ENCODE measurements at regions not wholly inside any gene's neighbourhood (a gene's known extent, or its start where the extent isn't known, plus 50 kb on each side); places are given as distances from the start of the nearest gene placed in this dataset.

GRCh38 chr10:2908851-2909630 lies 158.3 kb upstream of the PFKP start:
- no peaks in the 10 kb centered on the region for H3K4me1 ChIP-seq (ENCODE audit: low read depth)
- H3K4me3 ChIP-seq = no peak overlapping the region
- H3K27me3 ChIP-seq = no peaks in the 10 kb centered on the region
- no peak for TF ChIP-seq CTCF (IDR thresholded peaks at IDR 0.05; ENCODE audit: low read depth, low read length)
- H3K27ac ChIP-seq = no peak overlapping the region
- H3K36me3 ChIP-seq = no peaks in the 10 kb centered on the region
- DNase-seq (ENCODE audit: low read depth in 1 of 2, low spot score in 1 of 2) = no peak
- H3K9me3 ChIP-seq (ENCODE audit: low read depth) = no peaks in the 10 kb centered on the region

GRCh38 chr10:2906974-2907373 lies 160.4 kb upstream of the PFKP start:
- H3K4me3 ChIP-seq = no peak overlapping the region

DNA sequence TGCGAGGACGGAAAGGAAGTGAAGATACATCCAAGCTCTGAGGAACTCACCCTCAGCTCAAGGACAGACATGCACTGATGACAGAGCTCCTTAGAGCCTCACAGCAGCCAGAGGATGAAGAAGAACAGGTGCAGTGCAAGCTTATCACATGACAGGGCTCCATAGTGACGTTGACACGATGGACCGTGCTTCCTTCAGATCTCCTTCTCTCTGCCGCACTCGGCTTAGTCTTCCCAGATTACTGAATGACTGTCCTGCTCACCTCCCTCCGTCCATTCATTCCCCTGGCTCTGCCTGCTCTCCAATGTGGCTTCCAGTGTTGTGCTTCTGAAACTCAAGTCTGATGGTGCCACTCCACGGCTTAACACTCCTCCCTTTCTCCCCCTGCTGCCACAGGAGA lies 161.5 kb upstream of the PFKP start:
- H3K9me3 ChIP-seq (ENCODE audit: low read depth) = no peaks in the 10 kb centered on the region
- no peak overlapping the region for H3K4me3 ChIP-seq
- DNase-seq (ENCODE audit: low read depth in 1 of 2, low spot score in 1 of 2) = no peak
- TF ChIP-seq CTCF (IDR thresholded peaks at IDR 0.05; ENCODE audit: low read depth, low read length) = no peak
- no peaks in the 10 kb centered on the region for H3K4me1 ChIP-seq (ENCODE audit: low read depth)
- no peaks in the 10 kb centered on the region for H3K36me3 ChIP-seq
- no peak overlapping the region for H3K27ac ChIP-seq
- no peaks in the 10 kb centered on the region for H3K27me3 ChIP-seq

More at GRCh38 chr10:2906974-2907373, 160.4 kb upstream of the PFKP start:
- Histone ChIP-seq H3K36me3 (no peaks in the 10 kb centered on the region), H3K4me1 (ENCODE audit: low read depth) (no peaks in the 10 kb centered on the region), H3K27ac (no peak overlapping the region), H3K27me3 (no peaks in the 10 kb centered on the region), H3K9me3 (ENCODE audit: low read depth) (no peaks in the 10 kb centered on the region)
- no peak for DNase-seq (ENCODE audit: low read depth in 1 of 2, low spot score in 1 of 2)
- no peak for TF ChIP-seq CTCF (IDR thresholded peaks at IDR 0.05; ENCODE audit: low read depth, low read length)

- H3K4me3 ChIP-seq = no peak overlapping the region
- H3K27ac ChIP-seq = no peak overlapping the region
- H3K4me1 ChIP-seq (ENCODE audit: low read depth) = no peaks in the 10 kb centered on the region
- H3K27me3 ChIP-seq = no peaks in the 10 kb centered on the region
- DNase-seq (ENCODE audit: low read depth in 1 of 2, low spot score in 1 of 2) = no peak
- TF ChIP-seq CTCF (IDR thresholded peaks at IDR 0.05; ENCODE audit: low read depth, low read length) = no peak
- H3K9me3 ChIP-seq (ENCODE audit: low read depth) = no peaks in the 10 kb centered on the region
- no peaks in the 10 kb centered on the region for H3K36me3 ChIP-seq
Observed at GRCh38 chr10:2900530-2900929, 166.8 kb upstream of the PFKP start.

GRCh38 chr10:2899246-2899951 lies 167.9 kb upstream of the PFKP start:
- no peaks in the 10 kb centered on the region for H3K36me3 ChIP-seq
- no peak overlapping the region for H3K4me3 ChIP-seq
- no peaks in the 10 kb centered on the region for H3K9me3 ChIP-seq (ENCODE audit: low read depth)
- no peaks in the 10 kb centered on the region for H3K27me3 ChIP-seq
- TF ChIP-seq CTCF (IDR thresholded peaks at IDR 0.05; ENCODE audit: low read depth, low read length) = no peak
- DNase-seq (ENCODE audit: low read depth in 1 of 2, low spot score in 1 of 2) = no peak
- H3K4me1 ChIP-seq (ENCODE audit: low read depth) = no peaks in the 10 kb centered on the region
- no peak overlapping the region for H3K27ac ChIP-seq

Measured in cardiac muscle cell (in vitro differentiated cells and primary cell).